Cardiac muscle cell (in vitro differentiated cells and primary cell): ENCODE measurements at regions not wholly inside any gene's neighbourhood (a gene's known extent, or its start where the extent isn't known, plus 50 kb on each side); places are given as distances from the start of the nearest gene placed in this dataset.

Experiments used
- DNase-seq, 2 donors: peaks; one replicate each; pipeline versions ENCODE4 v3.0.0 to v3.0.0-alpha.2; 2010 to 2017; ENCODE audit warnings: low read depth in 1 of 2, low spot score in 1 of 2
- H3K27ac ChIP-seq: fragments of 200-600 bp; sonication (generic); 2 replicates; pipeline ENCODE4 v1.5.1; 2016
- H3K27me3 ChIP-seq: fragments of 200-600 bp; sonication (generic); 2 replicates; pipeline ENCODE4 v1.6.0; 2016; ENCODE audit warnings: control low read depth
- H3K36me3 ChIP-seq: fragments of 200-600 bp; sonication (generic); 2 replicates; pipeline ENCODE4 v1.5.1; 2016; ENCODE audit warnings: control low read depth
- H3K4me1 ChIP-seq: fragments of 200-600 bp; sonication (generic); 2 replicates; pipeline ENCODE4 v1.8.1; 2017; ENCODE audit warnings: low read depth, mild to moderate bottlenecking, mixed run types
- H3K4me3 ChIP-seq: fragments of 200-600 bp; sonication (generic); 2 replicates; pipeline ENCODE4 v1.5.1; 2016; ENCODE audit warnings: mild to moderate bottlenecking
- H3K9me3 ChIP-seq: fragments of 200-600 bp; sonication (generic); 2 replicates; pipeline ENCODE4 v1.5.1; 2017; ENCODE audit warnings: low read depth, mild to moderate bottlenecking, control low read depth
- CTCF ChIP-seq: IDR thresholded peaks from 2 replicates; pipeline ENCODE4 v1.5.1; 2012; ENCODE audit warnings: low read depth, mild to moderate bottlenecking, low read length

DNA sequence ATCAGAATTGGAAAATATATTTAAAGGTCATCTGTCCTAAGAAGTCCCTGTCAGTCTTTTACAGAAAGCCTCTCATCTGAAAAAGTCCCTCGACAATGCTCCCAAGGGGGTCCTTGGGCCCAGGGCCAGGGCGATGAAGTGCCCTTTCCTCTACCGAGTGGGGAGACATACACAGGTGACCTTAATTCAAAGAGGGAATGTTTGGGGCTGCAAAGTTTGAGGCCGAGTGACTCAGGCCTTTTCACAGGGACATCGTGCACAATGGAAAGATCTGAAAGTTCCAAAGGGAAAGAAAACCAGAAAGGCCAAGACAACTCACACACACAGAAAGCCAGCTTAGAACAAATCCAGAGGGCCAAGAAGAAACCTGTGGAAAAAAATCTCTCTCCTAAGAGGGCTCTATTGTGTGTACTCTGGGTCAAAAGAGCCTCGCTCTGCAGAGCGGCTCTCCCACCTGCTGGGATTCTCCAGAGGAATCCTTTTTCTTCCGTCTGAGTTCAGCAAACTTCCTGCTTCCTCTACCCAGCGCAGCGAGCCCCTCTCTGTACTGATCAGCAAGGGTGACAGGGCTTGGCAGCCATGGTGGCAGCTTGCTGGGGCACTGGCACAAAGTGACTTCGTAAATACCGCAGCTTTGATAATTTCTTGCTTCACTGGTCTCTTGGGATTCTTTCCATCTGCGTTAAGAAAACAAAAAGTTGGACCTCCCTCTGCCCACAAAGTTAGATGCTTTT is 259.1 kb downstream of the OPA1 start:
- H3K27me3 ChIP-seq = no peaks in the 10 kb centered on the region
- DNase-seq = peak in 1 of 2 donors; percentile 50

GRCh38 chr3:193852901-193853300 is 259.9 kb downstream of the OPA1 start:
- Histone ChIP-seq H3K36me3 (no peaks in the 10 kb centered on the region), H3K27ac (no peak overlapping the region), H3K27me3 (no peaks in the 10 kb centered on the region), H3K4me3 (no peak overlapping the region), H3K9me3 (no peaks in the 10 kb centered on the region), H3K4me1 (peaks cover 6% of the 10 kb centered on the region)
- DNase-seq = peak in 1 of 2 donors; percentile 16
- no peak for TF ChIP-seq CTCF

More for the DNA sequence above, 259.1 kb downstream of the OPA1 start:
- H3K4me1 ChIP-seq = peaks cover 6% of the 10 kb centered on the region
- TF ChIP-seq CTCF = no peak
- no peak overlapping the region for H3K4me3 ChIP-seq
- H3K27ac ChIP-seq = no peak overlapping the region
- no peaks in the 10 kb centered on the region for H3K36me3 ChIP-seq
- no peaks in the 10 kb centered on the region for H3K9me3 ChIP-seq

- TF ChIP-seq CTCF = no peak
- Histone ChIP-seq H3K27me3 (no peaks in the 10 kb centered on the region), H3K9me3 (no peaks in the 10 kb centered on the region), H3K4me1 (peaks cover 6% of the 10 kb centered on the region), H3K27ac (no peak overlapping the region), H3K4me3 (no peak overlapping the region), H3K36me3 (no peaks in the 10 kb centered on the region)
- no peak for DNase-seq
These were observed 260.7 kb downstream of the OPA1 start for GRCh38 chr3:193853511-193854219.

DNA sequence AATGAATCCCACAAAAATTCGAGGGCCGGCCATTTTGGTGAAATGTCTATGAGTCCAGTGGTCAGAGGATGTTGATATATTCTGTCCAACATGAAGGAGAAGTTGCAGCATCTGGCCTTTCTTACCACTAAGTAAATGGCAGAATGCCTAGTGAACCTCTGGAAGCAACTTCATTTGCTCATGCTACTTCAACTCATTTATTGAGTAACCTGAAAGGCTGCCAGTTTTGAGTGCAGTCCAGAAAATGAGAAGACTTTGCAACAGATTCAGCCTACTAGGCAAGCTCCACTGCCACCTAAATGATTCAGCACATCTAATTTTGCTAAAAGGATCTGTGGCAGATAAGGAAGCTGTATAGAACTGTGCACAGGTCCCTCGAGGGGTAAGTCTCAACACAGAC is 265.0 kb downstream of the OPA1 start:
- H3K27ac ChIP-seq = no peak overlapping the region
- TF ChIP-seq CTCF = no peak
- H3K4me3 ChIP-seq = no peak overlapping the region
- no peaks in the 10 kb centered on the region for H3K36me3 ChIP-seq
- H3K4me1 ChIP-seq = peaks cover 12% of the 10 kb centered on the region
- peak in 1 of 2 donors; percentile 97 for DNase-seq
- H3K27me3 ChIP-seq = no peaks in the 10 kb centered on the region
- no peaks in the 10 kb centered on the region for H3K9me3 ChIP-seq

DNA sequence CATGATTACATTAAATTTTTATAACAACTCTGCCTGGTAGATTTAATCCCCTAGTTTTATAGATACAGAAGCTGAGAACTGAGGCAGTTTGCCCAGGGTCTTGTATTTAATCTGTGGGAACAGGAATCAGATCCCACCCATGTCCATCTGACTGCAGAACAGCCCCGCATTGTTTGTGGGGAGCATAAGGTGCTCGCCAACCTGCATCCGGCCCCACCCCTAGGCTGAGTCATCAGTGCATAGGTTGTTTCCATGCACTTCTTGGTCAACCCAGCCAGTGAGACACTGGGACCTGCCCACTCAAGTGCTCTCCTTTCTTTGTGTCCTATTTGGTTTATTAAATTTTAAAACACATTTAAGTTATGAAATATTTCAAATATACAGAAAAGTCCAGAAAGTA is 266.2 kb downstream of the OPA1 start:
- TF ChIP-seq CTCF = no peak
- no peaks in the 10 kb centered on the region for H3K36me3 ChIP-seq
- no peak overlapping the region for H3K27ac ChIP-seq

More for the DNA sequence above, 266.2 kb downstream of the OPA1 start:
- H3K4me1 ChIP-seq = peaks cover 9% of the 10 kb centered on the region
- H3K9me3 ChIP-seq = no peaks in the 10 kb centered on the region
- H3K27me3 ChIP-seq = no peaks in the 10 kb centered on the region
- H3K4me3 ChIP-seq = no peak overlapping the region
- no peak for DNase-seq
